H9 (cell line): ENCODE measurements at regions not wholly inside any gene's neighbourhood (a gene's known extent, or its start where the extent isn't known, plus 50 kb on each side); places are given as distances from the start of the nearest gene placed in this dataset.

Experiments
- DNase-seq: peaks from one replicate; pipeline ENCODE4 v3.0.0-alpha.2; 2017
- H2AFZ ChIP-seq: one replicate; pipeline ENCODE4 v1.6.1; 2013; ENCODE audit warnings: mild to moderate bottlenecking, low read length, control low read depth, moderate library complexity
- H2AK5ac ChIP-seq: 2 replicates; pipeline ENCODE4 v1.6.1; 2013; ENCODE audit warnings: low read length, control low read depth, mixed read lengths; ENCODE audit not compliant: insufficient read length
- H2BK120ac ChIP-seq: one replicate; pipeline ENCODE4 v1.6.1; 2013; ENCODE audit warnings: low read depth, mild to moderate bottlenecking, low read length, control low read depth, inconsistent platforms; ENCODE audit not compliant: poor library complexity, severe bottlenecking
- H2BK12ac ChIP-seq: 2 replicates; pipeline ENCODE4 v1.6.1; 2013; ENCODE audit warnings: low read length, control low read depth, mixed read lengths, low read depth; ENCODE audit not compliant: insufficient read length
- H2BK15ac ChIP-seq: 2 replicates; pipeline ENCODE4 v1.6.1; 2013; ENCODE audit warnings: low read depth, low read length, control low read depth
- H2BK20ac ChIP-seq: one replicate; pipeline ENCODE4 v1.6.1; 2013; ENCODE audit warnings: low read depth, mild to moderate bottlenecking, low read length, control low read depth, inconsistent platforms; ENCODE audit not compliant: poor library complexity, severe bottlenecking
- H2BK5ac ChIP-seq: 2 replicates; pipeline ENCODE4 v1.6.1; 2013; ENCODE audit warnings: low read length, control low read depth, mixed read lengths; ENCODE audit not compliant: insufficient read length
- H3K14ac ChIP-seq: 2 replicates; pipeline ENCODE4 v1.6.1; 2013; ENCODE audit warnings: low read length, control low read depth; ENCODE audit not compliant: insufficient read depth
- H3K18ac ChIP-seq: 2 replicates; pipeline ENCODE4 v1.6.1; 2013; ENCODE audit warnings: low read depth, mild to moderate bottlenecking, mixed read lengths, low read length, control low read depth; ENCODE audit not compliant: insufficient read length
- H3K23ac ChIP-seq: 2 replicates; pipeline ENCODE4 v1.6.1; 2013; ENCODE audit warnings: low read length, control low read depth, mixed read lengths, low read depth; ENCODE audit not compliant: insufficient read length
- H3K23me2 ChIP-seq: 2 replicates; pipeline ENCODE4 v1.6.1; 2013; ENCODE audit warnings: low read depth, mild to moderate bottlenecking, mixed read lengths, low read length, control low read depth; ENCODE audit not compliant: insufficient read length, poor library complexity, severe bottlenecking
- H3K27ac ChIP-seq: 2 replicates; pipeline ENCODE4 v1.5.1; 2013; ENCODE audit warnings: low read length, control low read depth, mixed read lengths, low read depth; ENCODE audit not compliant: insufficient read length
- H3K27me3 ChIP-seq: 2 replicates; pipeline ENCODE4 v1.6.1; 2013; ENCODE audit warnings: low read length, control low read depth, inconsistent platforms; ENCODE audit not compliant: insufficient read depth
- H3K4ac ChIP-seq: 2 replicates; pipeline ENCODE4 v1.6.1; 2013; ENCODE audit warnings: low read depth, mild to moderate bottlenecking, control low read depth, inconsistent platforms, low read length, moderate library complexity
- H3K4me1 ChIP-seq: 2 replicates; pipeline ENCODE4 v1.6.1; 2013; ENCODE audit warnings: low read length, control low read depth, inconsistent platforms; ENCODE audit not compliant: insufficient read depth
- H3K4me2 ChIP-seq: 2 replicates; pipeline ENCODE4 v1.6.1; 2013; ENCODE audit warnings: low read length, control low read depth, mixed read lengths; ENCODE audit not compliant: insufficient read length, insufficient read depth
- H3K56ac ChIP-seq: 2 replicates; pipeline ENCODE4 v1.6.1; 2013; ENCODE audit warnings: low read depth, mild to moderate bottlenecking, mixed read lengths, low read length, control low read depth; ENCODE audit not compliant: insufficient read length
- H3K79me1 ChIP-seq: 2 replicates; pipeline ENCODE4 v1.6.1; 2013; ENCODE audit warnings: low read depth, mild to moderate bottlenecking, moderate library complexity, low read length, control low read depth, inconsistent platforms; ENCODE audit not compliant: insufficient read depth, poor library complexity, severe bottlenecking
- H3K79me2 ChIP-seq: 2 replicates; pipeline ENCODE4 v1.6.1; 2013; ENCODE audit warnings: low read length, control low read depth, inconsistent platforms; ENCODE audit not compliant: insufficient read depth
- H3K9ac ChIP-seq: 2 replicates; pipeline ENCODE4 v1.6.1; 2013; ENCODE audit warnings: low read length, control low read depth, mixed read lengths; ENCODE audit not compliant: insufficient read length; ENCODE audit errors: extremely low read depth
- H3K9me3 ChIP-seq: one replicate; pipeline ENCODE4 v1.6.1; 2013; ENCODE audit warnings: low read depth, low read length, inconsistent platforms; ENCODE audit not compliant: control insufficient read depth
- H3T11ph ChIP-seq: one replicate; pipeline ENCODE4 v1.6.1; 2013; ENCODE audit warnings: mild to moderate bottlenecking, low read length, control low read depth, inconsistent platforms
- H4K20me1 ChIP-seq: one replicate; pipeline ENCODE4 v1.6.1; 2013; ENCODE audit not compliant: control insufficient read depth, insufficient read length, insufficient read depth
- H4K5ac ChIP-seq: 2 replicates; pipeline ENCODE4 v1.6.1; 2013; ENCODE audit warnings: low read depth, mild to moderate bottlenecking, mixed read lengths, low read length, control low read depth; ENCODE audit not compliant: insufficient read length
- H4K8ac ChIP-seq: replicated peaks from 2 replicates; pipeline ENCODE4 v1.6.1; 2013; ENCODE audit warnings: low read length, control low read depth, mixed read lengths, low read depth; ENCODE audit not compliant: insufficient read length
- H4K91ac ChIP-seq: 2 replicates; pipeline ENCODE4 v1.6.1; 2013; ENCODE audit warnings: low read depth, mild to moderate bottlenecking, moderate library complexity, mixed read lengths, low read length, control low read depth; ENCODE audit not compliant: insufficient read length
- H3K27ac Mint-ChIP-seq, 3 experiments: 2 replicates in 2 of 3; 3 replicates in 1 of 3; pipeline ENCODE4 v1.8.0; 2020 to 2021; ENCODE audit warnings: mixed read lengths in 3 of 3, mild to moderate bottlenecking in 1 of 3, moderate library complexity in 1 of 3
- H3K27me3 Mint-ChIP-seq: 2 replicates; pipeline ENCODE4 v1.8.0; 2021; ENCODE audit warnings: low read depth, mild to moderate bottlenecking, moderate library complexity, mixed read lengths
- H3K36me3 Mint-ChIP-seq, 3 experiments: 2 replicates in 2 of 3; 3 replicates in 1 of 3; pipeline ENCODE4 v1.8.0; 2020 to 2021; ENCODE audit warnings: low read depth in 3 of 3, mixed read lengths in 3 of 3; ENCODE audit not compliant: insufficient read depth in 1 of 3
- H3K4me1 Mint-ChIP-seq, 2 experiments: 2 replicates each; pipeline ENCODE4 v1.8.0; 2020; ENCODE audit warnings: mixed read lengths in 2 of 2
- H3K4me3 Mint-ChIP-seq, 2 experiments: 2 replicates in 1 of 2; 3 replicates in 1 of 2; pipeline ENCODE4 v1.8.0; 2020 to 2021; ENCODE audit warnings: mild to moderate bottlenecking in 2 of 2, mixed read lengths in 2 of 2, moderate library complexity in 1 of 2
- H3K9me3 Mint-ChIP-seq, 2 experiments: 2 replicates in 1 of 2; 3 replicates in 1 of 2; pipeline ENCODE4 v1.8.0; 2020; ENCODE audit warnings: mild to moderate bottlenecking in 2 of 2, mixed read lengths in 2 of 2, moderate library complexity in 1 of 2
- CTCF ChIP-seq: fragments of 200-600 bp; sonication (generic); conservative IDR thresholded peaks from 3 replicates; pipeline ENCODE4 v1.8.0; 2021; ENCODE audit warnings: antibody characterized with exemption, mild to moderate bottlenecking
- WGBS: extraction: QIAGEN DNeasy Blood & Tissue Kit; methylation state at CpG from one replicate; pipeline ENCODE4 v1.1.7; 2013; ENCODE audit warnings: missing lambda C conversion rate, low lambda C conversion rate, mixed read lengths; ENCODE audit not compliant: insufficient read length; ENCODE audit errors: extremely low coverage; 5-methylcytosine and 5-hydroxymethylcytosine counted together

DNA sequence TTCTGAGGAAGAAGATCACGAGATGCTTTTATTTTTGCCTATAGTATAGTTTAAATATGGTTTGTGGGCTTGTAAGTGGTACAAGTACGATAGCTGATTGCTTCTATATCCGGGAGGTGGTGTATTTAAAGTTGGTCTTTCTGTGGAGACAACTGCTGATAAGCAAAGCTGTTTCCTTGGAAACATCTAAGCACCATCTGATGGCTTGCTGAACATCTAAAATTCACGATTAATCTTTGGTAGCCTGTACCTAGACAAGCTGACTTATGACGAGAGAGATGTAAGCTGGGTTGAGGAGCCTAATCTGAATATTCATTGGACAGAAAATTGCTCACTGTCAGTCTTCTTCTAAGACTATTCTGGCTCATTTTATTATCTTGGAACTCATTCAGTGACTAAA lies 74.6 kb upstream of the NWD2 start:
- H3K4me3 Mint-ChIP-seq: no peak overlapping the region
- no peak overlapping the region for H2BK15ac ChIP-seq
- no peaks in the 10 kb centered on the region for H3K9me3 ChIP-seq
- H3K23ac ChIP-seq: no peak overlapping the region
- H4K91ac ChIP-seq: no peak overlapping the region
- H3K79me1 ChIP-seq: no peaks in the 10 kb centered on the region
- no peak overlapping the region for H3T11ph ChIP-seq
- no peaks in the 10 kb centered on the region for H3K27me3 Mint-ChIP-seq
- H2AFZ ChIP-seq: no peak overlapping the region
- H3K18ac ChIP-seq: no peak overlapping the region
- no peak overlapping the region for H3K56ac ChIP-seq
- no peak overlapping the region for H2BK20ac ChIP-seq
- H2BK5ac ChIP-seq: no peak overlapping the region
- H3K36me3 Mint-ChIP-seq: no peaks in the 10 kb centered on the region
- no peak overlapping the region for H2AK5ac ChIP-seq
- H4K20me1 ChIP-seq: no peaks in the 10 kb centered on the region
- no peaks in the 10 kb centered on the region for H3K27me3 ChIP-seq
- no CpG with 5 or more reads among the region's 5 CpGs for WGBS
- H3K4ac ChIP-seq: no peak overlapping the region
- H3K79me2 ChIP-seq: no peaks in the 10 kb centered on the region
- no peaks in the 10 kb centered on the region for H3K23me2 ChIP-seq
- no peak overlapping the region for H4K8ac ChIP-seq
- DNase-seq: no peak
- no peak overlapping the region for H3K14ac ChIP-seq
- no peaks in the 10 kb centered on the region for H3K4me1 Mint-ChIP-seq
- no peak for TF ChIP-seq CTCF
- no peak overlapping the region for H3K4me2 ChIP-seq
- H3K27ac ChIP-seq: no peak overlapping the region
- H4K5ac ChIP-seq: no peak overlapping the region
- H3K9ac ChIP-seq: no peak overlapping the region
- no peaks in the 10 kb centered on the region for H3K9me3 Mint-ChIP-seq
- H3K4me1 ChIP-seq: no peaks in the 10 kb centered on the region
- H3K27ac Mint-ChIP-seq: no peak overlapping the region
- H2BK120ac ChIP-seq: no peak overlapping the region
- no peak overlapping the region for H2BK12ac ChIP-seq
